ENCODE measurements at regions not wholly inside any gene's neighbourhood (a gene's known extent, or its start where the extent isn't known, plus 50 kb on each side); places are given as distances from the start of the nearest gene placed in this dataset.

DNA sequence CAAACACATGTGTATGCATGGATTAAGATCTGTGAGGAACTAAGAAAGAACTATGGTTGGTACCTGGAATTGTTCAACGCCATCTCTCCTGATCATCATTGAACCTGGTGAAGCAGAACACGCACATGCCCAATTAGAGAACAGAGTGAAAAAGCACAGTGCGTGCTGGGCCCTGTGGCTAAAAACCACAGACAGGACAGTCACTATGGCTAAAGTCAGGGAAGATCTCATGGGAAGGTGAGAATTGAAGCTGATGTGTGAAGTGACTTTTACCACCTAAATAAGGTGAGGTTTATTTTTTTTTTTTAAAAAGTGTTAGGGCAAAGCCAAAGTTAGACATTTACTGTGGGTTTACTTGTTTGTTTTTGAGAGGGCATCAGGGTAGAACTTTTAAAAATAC is 215.0 kb downstream of the SLC38A4 start:
- ATAC-seq (ENCODE audit: low read depth) = no peak
- Mint-ChIP-seq H3K4me3 (no peak overlapping the region), H3K27ac (no peak overlapping the region), H3K9me3 (peaks cover 3% of the 10 kb centered on the region), H3K27me3 (no peaks in the 10 kb centered on the region), H3K4me1 (no peaks in the 10 kb centered on the region), H3K36me3 (ENCODE audit: low read depth) (peaks cover 4% of the 10 kb centered on the region)
- ChIA-PET POLR2A (no interaction called here), CTCF (no interaction called here)
- TF ChIP-seq, protein P1, sequence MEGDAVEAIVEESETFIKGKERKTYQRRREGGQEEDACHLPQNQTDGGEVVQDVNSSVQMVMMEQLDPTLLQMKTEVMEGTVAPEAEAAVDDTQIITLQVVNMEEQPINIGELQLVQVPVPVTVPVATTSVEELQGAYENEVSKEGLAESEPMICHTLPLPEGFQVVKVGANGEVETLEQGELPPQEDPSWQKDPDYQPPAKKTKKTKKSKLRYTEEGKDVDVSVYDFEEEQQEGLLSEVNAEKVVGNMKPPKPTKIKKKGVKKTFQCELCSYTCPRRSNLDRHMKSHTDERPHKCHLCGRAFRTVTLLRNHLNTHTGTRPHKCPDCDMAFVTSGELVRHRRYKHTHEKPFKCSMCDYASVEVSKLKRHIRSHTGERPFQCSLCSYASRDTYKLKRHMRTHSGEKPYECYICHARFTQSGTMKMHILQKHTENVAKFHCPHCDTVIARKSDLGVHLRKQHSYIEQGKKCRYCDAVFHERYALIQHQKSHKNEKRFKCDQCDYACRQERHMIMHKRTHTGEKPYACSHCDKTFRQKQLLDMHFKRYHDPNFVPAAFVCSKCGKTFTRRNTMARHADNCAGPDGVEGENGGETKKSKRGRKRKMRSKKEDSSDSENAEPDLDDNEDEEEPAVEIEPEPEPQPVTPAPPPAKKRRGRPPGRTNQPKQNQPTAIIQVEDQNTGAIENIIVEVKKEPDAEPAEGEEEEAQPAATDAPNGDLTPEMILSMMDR (IDR thresholded peaks at IDR 0.05) = no peak
- intact Hi-C loops (cut with micrococcal nuclease) = no loop called here
- DNase-seq = no peak

GRCh38 chr12:46609674-46610073 is 216.1 kb downstream of the SLC38A4 start:
- TF ChIP-seq, protein P1 (IDR thresholded peaks at IDR 0.05) = no peak
- intact Hi-C loops (cut with micrococcal nuclease) = no loop called here
- Mint-ChIP-seq H3K36me3 (ENCODE audit: low read depth) (peaks cover 2% of the 10 kb centered on the region), H3K27ac (no peak overlapping the region), H3K27me3 (no peaks in the 10 kb centered on the region), H3K9me3 (peaks cover 3% of the 10 kb centered on the region), H3K4me3 (no peak overlapping the region), H3K4me1 (no peaks in the 10 kb centered on the region)
- ATAC-seq (ENCODE audit: low read depth) = no peak
- DNase-seq = no peak
- ChIA-PET POLR2A (no interaction called here), CTCF (no interaction called here)

DNA sequence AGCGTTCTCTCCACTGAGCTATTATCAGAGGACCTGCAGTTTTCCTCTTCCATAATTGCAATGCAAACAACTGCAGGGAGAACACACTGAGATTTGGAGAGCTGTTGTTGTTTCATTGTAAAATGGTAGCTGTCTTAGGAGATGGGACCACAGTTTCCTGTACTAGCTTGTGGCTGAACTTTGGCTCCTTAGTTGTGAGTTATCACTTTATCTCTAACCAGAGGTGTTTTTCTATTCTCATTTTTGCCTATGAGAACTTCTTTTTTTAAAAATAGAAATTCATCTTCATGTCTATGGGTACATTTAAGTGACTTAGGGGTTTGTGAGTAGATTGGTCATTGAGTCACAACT is 216.5 kb downstream of the SLC38A4 start:
- CTCF ChIA-PET = no interaction called here
- DNase-seq (no peak), ATAC-seq (ENCODE audit: low read depth) (no peak)
- peaks cover 3% of the 10 kb centered on the region for H3K9me3 Mint-ChIP-seq
- no peak overlapping the region for H3K4me3 Mint-ChIP-seq
- no peaks in the 10 kb centered on the region for H3K27me3 Mint-ChIP-seq
- no peak overlapping the region for H3K27ac Mint-ChIP-seq
- no peaks in the 10 kb centered on the region for H3K4me1 Mint-ChIP-seq
- intact Hi-C loops (cut with micrococcal nuclease) = no loop called here
- TF ChIP-seq, protein P1 (IDR thresholded peaks at IDR 0.05) = no peak
- peaks cover 2% of the 10 kb centered on the region for H3K36me3 Mint-ChIP-seq (ENCODE audit: low read depth)
- POLR2A ChIA-PET = no interaction called here

DNA sequence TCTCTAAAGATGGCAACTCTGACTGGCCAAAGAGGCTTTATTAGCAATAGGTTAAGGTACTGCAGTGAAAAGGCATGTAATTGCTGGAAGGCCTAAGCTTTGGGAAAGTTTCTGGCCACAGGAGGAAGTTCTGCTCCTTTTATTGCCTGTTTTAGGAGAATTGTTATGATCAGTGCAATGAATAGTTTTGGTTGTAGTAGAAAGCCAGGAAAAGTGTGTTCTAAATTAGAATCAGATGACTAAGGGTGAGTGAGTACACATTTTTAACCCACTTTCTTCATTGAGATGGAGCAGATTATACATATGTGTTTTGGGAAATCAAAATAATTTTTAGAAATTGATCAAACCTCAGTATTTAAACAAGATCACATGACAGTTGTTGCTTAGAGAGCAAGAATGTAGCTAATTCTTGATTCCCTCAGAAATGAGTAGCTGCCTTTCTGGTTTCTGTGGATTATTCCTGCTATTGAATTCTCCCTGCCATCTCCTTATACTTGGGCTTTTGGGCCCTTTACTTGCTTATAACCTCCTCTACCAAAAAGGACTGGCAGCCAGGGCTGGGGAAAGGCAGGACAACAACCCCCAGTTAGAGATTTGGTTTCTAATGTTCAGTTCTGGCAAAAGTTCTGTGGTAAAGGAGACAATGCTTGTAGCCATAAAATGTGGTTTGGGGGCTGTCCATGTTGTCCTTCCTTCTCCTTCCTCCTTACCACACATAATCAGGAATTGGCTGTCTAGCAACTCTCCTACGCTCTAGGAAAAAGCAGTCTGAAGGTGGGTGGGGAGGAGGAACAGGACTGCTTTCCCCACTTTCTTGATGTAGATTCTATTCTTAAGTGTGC is 217.1 kb downstream of the SLC38A4 start:
- DNase-seq = no peak
- POLR2A ChIA-PET = no interaction called here
- CTCF ChIA-PET = no interaction called here
- H3K4me1 Mint-ChIP-seq = no peaks in the 10 kb centered on the region
- no peak for ATAC-seq (ENCODE audit: low read depth)
- no peak overlapping the region for H3K4me3 Mint-ChIP-seq
- peaks cover 2% of the 10 kb centered on the region for H3K36me3 Mint-ChIP-seq (ENCODE audit: low read depth)
- no peaks in the 10 kb centered on the region for H3K27me3 Mint-ChIP-seq
- H3K9me3 Mint-ChIP-seq = peaks cover 3% of the 10 kb centered on the region
- TF ChIP-seq, protein P1 (IDR thresholded peaks at IDR 0.05) = no peak
- no peak overlapping the region for H3K27ac Mint-ChIP-seq
- intact Hi-C loops (cut with micrococcal nuclease) = no loop called here

DNA sequence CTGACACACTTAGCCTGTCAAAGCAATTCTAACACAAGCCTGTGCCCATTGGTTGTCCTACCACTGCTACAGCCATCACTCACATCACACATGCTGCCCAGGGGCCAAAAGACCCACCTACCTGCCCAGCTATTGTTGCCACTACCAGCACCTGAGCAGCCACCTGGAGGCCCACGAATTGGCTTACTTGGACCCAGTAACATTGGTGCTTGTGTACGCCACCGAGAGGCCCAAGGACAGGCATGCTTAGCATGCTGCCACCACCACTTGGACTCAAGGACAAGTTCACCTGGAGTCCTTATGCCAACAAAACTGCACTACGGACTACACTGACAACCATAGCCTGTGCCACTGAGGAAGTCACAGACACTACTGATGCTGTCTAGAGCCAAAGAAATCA is 221.1 kb downstream of the SLC38A4 start:
- intact Hi-C loops (cut with micrococcal nuclease) = no loop called here
- CTCF ChIA-PET = no interaction called here

More for the DNA sequence above, 221.1 kb downstream of the SLC38A4 start:
- H3K4me1 Mint-ChIP-seq = no peaks in the 10 kb centered on the region
- H3K27ac Mint-ChIP-seq = no peak overlapping the region
- H3K36me3 Mint-ChIP-seq (ENCODE audit: low read depth) = peaks cover 10% of the 10 kb centered on the region
- H3K27me3 Mint-ChIP-seq = no peaks in the 10 kb centered on the region
- DNase-seq = no peak
- POLR2A ChIA-PET = no interaction called here
- H3K4me3 Mint-ChIP-seq = no peak overlapping the region
- H3K9me3 Mint-ChIP-seq = peaks cover 14% of the 10 kb centered on the region
- TF ChIP-seq, protein P1 (IDR thresholded peaks at IDR 0.05) = no peak
- ATAC-seq (ENCODE audit: low read depth) = no peak
